ENCODE measurements at regions not wholly inside any gene's neighbourhood (a gene's known extent, or its start where the extent isn't known, plus 50 kb on each side); places are given as distances from the start of the nearest gene placed in this dataset.

DNA sequence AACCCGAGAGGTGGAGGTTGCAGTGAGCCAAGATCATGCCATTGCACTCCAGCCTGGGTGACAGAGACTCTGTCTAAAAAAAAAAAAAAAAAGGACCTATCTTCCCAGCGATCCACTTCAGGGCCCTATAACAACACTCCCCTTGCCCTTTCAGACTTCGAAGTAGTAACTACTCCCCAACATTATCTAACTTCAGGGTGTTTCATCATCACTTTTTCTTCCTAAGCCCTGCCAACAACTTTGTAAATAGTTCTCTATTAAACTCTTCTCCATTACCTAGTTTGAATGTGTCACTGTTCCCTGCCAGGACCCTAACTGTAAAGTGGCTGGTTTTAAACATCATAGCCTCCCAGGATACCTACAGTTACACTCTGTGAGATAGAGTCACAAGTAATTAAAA, 220.8 kb downstream of the BTG1 start:
- Histone ChIP-seq H3K36me3 (ENCODE audit: control insufficient read depth, insufficient read depth, low read length) (no peaks in the 10 kb centered on the region), H3K4me3 (ENCODE audit: low read length) (no peak overlapping the region), H3K27me3 (ENCODE audit: control insufficient read depth, insufficient read depth, low read length) (no peaks in the 10 kb centered on the region), H3K9me3 (ENCODE audit: control insufficient read depth, insufficient read depth, low read length) (no peaks in the 10 kb centered on the region), H3K27ac (ENCODE audit: low read length) (no peak overlapping the region), H3K4me1 (ENCODE audit: control insufficient read depth, insufficient read depth, low read length) (no peaks in the 10 kb centered on the region)
- no CpG with 5 or more reads among the region's 3 CpGs for WGBS (ENCODE audit: insufficient coverage, insufficient read length)
- no peak for DNase-seq (ENCODE audit: low read depth, low spot score)

GRCh38 chr12:91923864-91924263, 221.8 kb downstream of the BTG1 start:
- H3K4me3 ChIP-seq (ENCODE audit: low read length) = no peak overlapping the region
- no CpG with 5 or more reads among the region's 31 CpGs for WGBS (ENCODE audit: insufficient coverage, insufficient read length)

DNA sequence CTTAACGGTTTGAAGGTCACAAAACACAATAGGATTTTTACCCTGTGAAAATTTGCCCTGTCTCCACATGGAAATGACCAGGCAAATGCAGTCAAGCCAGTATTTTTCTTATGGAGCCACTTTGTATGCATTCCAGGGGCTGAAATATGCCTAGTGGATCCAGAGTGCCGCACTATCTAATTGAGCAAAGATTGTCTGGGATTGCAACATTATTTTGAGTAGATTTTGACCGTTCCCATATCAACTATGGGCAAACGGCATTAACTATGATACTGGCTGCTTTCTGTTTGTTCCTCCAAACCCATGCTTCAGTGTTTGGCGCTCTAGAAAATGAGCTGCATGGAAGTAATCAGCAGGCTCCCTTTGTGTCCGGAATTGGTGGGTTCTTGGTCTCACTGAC, 223.0 kb downstream of the BTG1 start:
- WGBS (ENCODE audit: insufficient coverage, insufficient read length) = no CpG with 5 or more reads among the region's 6 CpGs
- DNase-seq (ENCODE audit: low read depth, low spot score) = no peak

More at GRCh38 chr12:91923864-91924263, 221.8 kb downstream of the BTG1 start:
- no peak for DNase-seq (ENCODE audit: low read depth, low spot score)
- no peaks in the 10 kb centered on the region for H3K27me3 ChIP-seq (ENCODE audit: control insufficient read depth, insufficient read depth, low read length)
- no peaks in the 10 kb centered on the region for H3K9me3 ChIP-seq (ENCODE audit: control insufficient read depth, insufficient read depth, low read length)
- H3K4me1 ChIP-seq (ENCODE audit: control insufficient read depth, insufficient read depth, low read length) = no peaks in the 10 kb centered on the region
- H3K27ac ChIP-seq (ENCODE audit: low read length) = no peak overlapping the region
- no peaks in the 10 kb centered on the region for H3K36me3 ChIP-seq (ENCODE audit: control insufficient read depth, insufficient read depth, low read length)

DNA sequence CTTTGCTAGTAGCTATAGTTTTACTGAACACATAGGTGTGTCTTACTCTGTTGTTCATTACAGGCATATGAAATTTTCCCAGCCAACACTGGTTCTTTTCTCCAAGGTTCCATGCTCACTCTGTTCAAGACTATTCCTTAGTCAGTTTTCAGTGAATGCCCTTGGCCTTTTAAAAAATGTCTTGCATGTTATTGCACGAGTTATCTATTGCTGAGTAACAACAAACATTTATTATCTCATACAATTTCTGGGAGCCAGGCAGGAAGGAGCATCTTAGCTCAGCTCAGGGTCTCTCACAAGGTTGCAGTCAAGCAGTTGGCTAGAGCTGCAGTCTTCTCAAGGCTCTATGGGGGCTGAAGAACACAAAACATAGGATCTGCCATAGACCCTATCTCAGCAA, 223.5 kb downstream of the BTG1 start:
- Histone ChIP-seq H3K4me3 (ENCODE audit: low read length) (no peak overlapping the region), H3K27me3 (ENCODE audit: control insufficient read depth, insufficient read depth, low read length) (no peaks in the 10 kb centered on the region), H3K27ac (ENCODE audit: low read length) (no peak overlapping the region), H3K36me3 (ENCODE audit: control insufficient read depth, insufficient read depth, low read length) (no peaks in the 10 kb centered on the region), H3K9me3 (ENCODE audit: control insufficient read depth, insufficient read depth, low read length) (no peaks in the 10 kb centered on the region), H3K4me1 (ENCODE audit: control insufficient read depth, insufficient read depth, low read length) (no peaks in the 10 kb centered on the region)
- no peak for DNase-seq (ENCODE audit: low read depth, low spot score)
- WGBS (ENCODE audit: insufficient coverage, insufficient read length) = no CpG with 5 or more reads among the region's 1 CpG

More for the DNA sequence above, 223.0 kb downstream of the BTG1 start:
- H3K27me3 ChIP-seq (ENCODE audit: control insufficient read depth, insufficient read depth, low read length) = no peaks in the 10 kb centered on the region
- no peaks in the 10 kb centered on the region for H3K36me3 ChIP-seq (ENCODE audit: control insufficient read depth, insufficient read depth, low read length)
- H3K27ac ChIP-seq (ENCODE audit: low read length) = no peak overlapping the region
- H3K4me1 ChIP-seq (ENCODE audit: control insufficient read depth, insufficient read depth, low read length) = no peaks in the 10 kb centered on the region
- H3K9me3 ChIP-seq (ENCODE audit: control insufficient read depth, insufficient read depth, low read length) = no peaks in the 10 kb centered on the region
- no peak overlapping the region for H3K4me3 ChIP-seq (ENCODE audit: low read length)

DNA sequence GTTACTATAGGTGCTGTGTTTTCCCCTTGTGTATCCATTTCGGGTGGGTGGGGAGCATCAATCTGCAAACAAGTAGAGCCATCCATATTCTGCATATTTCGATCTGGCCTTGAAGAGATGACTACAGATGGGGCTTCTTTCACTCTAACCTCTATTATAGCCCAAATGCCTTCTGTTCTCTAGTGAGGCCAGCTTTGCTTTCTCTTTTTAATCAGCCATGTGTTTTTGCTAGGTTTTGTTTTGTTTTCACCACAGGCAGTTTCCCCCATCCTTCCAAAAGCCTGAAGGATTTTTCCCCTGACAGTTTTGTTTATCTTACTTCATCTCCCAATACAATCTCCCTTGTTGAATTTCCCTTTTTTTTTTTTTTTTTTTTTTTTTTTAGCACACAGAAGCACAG, 224.1 kb downstream of the BTG1 start:
- Histone ChIP-seq H3K4me1 (ENCODE audit: control insufficient read depth, insufficient read depth, low read length) (no peaks in the 10 kb centered on the region), H3K9me3 (ENCODE audit: control insufficient read depth, insufficient read depth, low read length) (no peaks in the 10 kb centered on the region), H3K27me3 (ENCODE audit: control insufficient read depth, insufficient read depth, low read length) (no peaks in the 10 kb centered on the region), H3K36me3 (ENCODE audit: control insufficient read depth, insufficient read depth, low read length) (no peaks in the 10 kb centered on the region), H3K27ac (ENCODE audit: low read length) (no peak overlapping the region), H3K4me3 (ENCODE audit: low read length) (no peak overlapping the region)
- DNase-seq (ENCODE audit: low read depth, low spot score) = no peak
- WGBS (ENCODE audit: insufficient coverage, insufficient read length) = no CpG with 5 or more reads among the region's 2 CpGs

DNA sequence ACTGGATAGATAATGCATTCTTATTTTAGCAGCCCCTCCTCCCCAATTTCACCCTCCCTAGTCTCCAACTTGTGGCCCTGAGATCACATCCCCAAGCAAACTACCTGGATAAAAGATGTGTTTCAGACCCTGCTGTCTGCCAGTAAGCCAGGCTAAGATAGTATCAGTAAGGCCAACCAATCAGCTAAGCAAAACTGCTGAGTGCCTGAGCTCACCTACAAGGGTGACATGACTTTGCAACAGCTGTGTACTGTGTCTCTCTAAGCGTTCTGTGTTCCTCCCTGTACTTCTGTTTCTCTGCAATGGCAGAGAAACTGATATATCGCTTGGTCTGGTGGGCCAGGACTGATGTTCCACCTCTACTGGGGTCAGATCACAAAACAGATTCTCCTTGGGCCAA, 224.9 kb downstream of the BTG1 start:
- no CpG with 5 or more reads among the region's 2 CpGs for WGBS (ENCODE audit: insufficient coverage, insufficient read length)
- Histone ChIP-seq H3K36me3 (ENCODE audit: control insufficient read depth, insufficient read depth, low read length) (no peaks in the 10 kb centered on the region), H3K27ac (ENCODE audit: low read length) (no peak overlapping the region), H3K4me1 (ENCODE audit: control insufficient read depth, insufficient read depth, low read length) (no peaks in the 10 kb centered on the region), H3K9me3 (ENCODE audit: control insufficient read depth, insufficient read depth, low read length) (no peaks in the 10 kb centered on the region), H3K27me3 (ENCODE audit: control insufficient read depth, insufficient read depth, low read length) (no peaks in the 10 kb centered on the region), H3K4me3 (ENCODE audit: low read length) (no peak overlapping the region)
- no peak for DNase-seq (ENCODE audit: low read depth, low spot score)

DNA sequence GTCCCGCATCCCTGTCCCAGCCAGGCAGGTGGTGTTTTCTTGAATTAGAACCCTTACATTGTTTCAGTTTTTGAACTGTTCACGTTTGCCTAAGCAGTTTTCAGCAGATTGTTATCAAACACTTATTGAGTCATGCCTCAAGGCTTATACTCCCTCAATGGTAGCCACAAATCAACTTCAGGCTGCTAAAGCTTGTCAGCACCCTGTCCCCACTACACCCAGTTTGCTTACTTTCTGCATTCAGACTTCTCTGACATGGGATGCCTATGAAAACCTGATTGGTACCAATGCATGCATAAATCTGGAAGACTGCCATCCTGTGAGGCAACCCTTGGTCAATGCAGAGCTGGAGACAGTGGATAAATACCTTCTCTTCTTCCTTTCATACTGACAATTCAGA, 225.4 kb downstream of the BTG1 start:
- WGBS (ENCODE audit: insufficient coverage, insufficient read length) = no CpG with 5 or more reads among the region's 2 CpGs
- H3K27ac ChIP-seq (ENCODE audit: low read length) = no peak overlapping the region
- H3K9me3 ChIP-seq (ENCODE audit: control insufficient read depth, insufficient read depth, low read length) = no peaks in the 10 kb centered on the region
- H3K4me1 ChIP-seq (ENCODE audit: control insufficient read depth, insufficient read depth, low read length) = no peaks in the 10 kb centered on the region
- DNase-seq (ENCODE audit: low read depth, low spot score) = no peak
- H3K27me3 ChIP-seq (ENCODE audit: control insufficient read depth, insufficient read depth, low read length) = no peaks in the 10 kb centered on the region
- H3K36me3 ChIP-seq (ENCODE audit: control insufficient read depth, insufficient read depth, low read length) = no peaks in the 10 kb centered on the region
- no peak overlapping the region for H3K4me3 ChIP-seq (ENCODE audit: low read length)

DNA sequence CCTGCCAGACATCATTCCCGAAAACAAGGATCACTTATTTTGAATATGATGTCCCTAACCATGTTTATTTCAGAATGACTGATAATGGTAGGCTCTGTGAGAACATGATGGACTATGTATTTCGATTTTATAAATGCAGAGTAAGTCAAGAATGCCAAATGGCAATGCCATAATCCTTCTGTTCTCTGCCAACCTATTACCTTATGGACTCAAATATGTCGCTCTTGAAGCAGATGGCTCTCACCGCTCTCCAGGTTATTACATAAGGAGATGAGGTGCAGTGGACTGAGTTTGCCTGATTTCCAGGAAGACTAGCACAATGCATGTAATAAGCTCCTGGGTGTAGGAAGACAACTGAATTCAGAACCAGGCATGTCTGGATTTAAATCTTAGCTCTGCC, 227.2 kb downstream of the BTG1 start:
- no peaks in the 10 kb centered on the region for H3K4me1 ChIP-seq (ENCODE audit: control insufficient read depth, insufficient read depth, low read length)
- DNase-seq (ENCODE audit: low read depth, low spot score) = no peak
- no peaks in the 10 kb centered on the region for H3K36me3 ChIP-seq (ENCODE audit: control insufficient read depth, insufficient read depth, low read length)
- no peaks in the 10 kb centered on the region for H3K9me3 ChIP-seq (ENCODE audit: control insufficient read depth, insufficient read depth, low read length)
- H3K4me3 ChIP-seq (ENCODE audit: low read length) = no peak overlapping the region
- H3K27me3 ChIP-seq (ENCODE audit: control insufficient read depth, insufficient read depth, low read length) = no peaks in the 10 kb centered on the region
- WGBS (ENCODE audit: insufficient coverage, insufficient read length) = no CpG with 5 or more reads among the region's 4 CpGs
- H3K27ac ChIP-seq (ENCODE audit: low read length) = no peak overlapping the region

GRCh38 chr12:91914701-91915100, 230.9 kb downstream of the BTG1 start:
- WGBS (ENCODE audit: insufficient coverage, insufficient read length) = no CpG with 5 or more reads among the region's 2 CpGs
- Histone ChIP-seq H3K4me1 (ENCODE audit: control insufficient read depth, insufficient read depth, low read length) (no peaks in the 10 kb centered on the region), H3K36me3 (ENCODE audit: control insufficient read depth, insufficient read depth, low read length) (no peaks in the 10 kb centered on the region), H3K4me3 (ENCODE audit: low read length) (no peak overlapping the region), H3K9me3 (ENCODE audit: control insufficient read depth, insufficient read depth, low read length) (no peaks in the 10 kb centered on the region), H3K27me3 (ENCODE audit: control insufficient read depth, insufficient read depth, low read length) (no peaks in the 10 kb centered on the region), H3K27ac (ENCODE audit: low read length) (no peak overlapping the region)
- no peak for DNase-seq (ENCODE audit: low read depth, low spot score)

GRCh38 chr12:91913651-91914050, 232.0 kb downstream of the BTG1 start:
- WGBS (ENCODE audit: insufficient coverage, insufficient read length) = no CpG with 5 or more reads among the region's 4 CpGs
- Histone ChIP-seq H3K27ac (ENCODE audit: low read length) (no peak overlapping the region), H3K36me3 (ENCODE audit: control insufficient read depth, insufficient read depth, low read length) (no peaks in the 10 kb centered on the region), H3K4me3 (ENCODE audit: low read length) (no peak overlapping the region), H3K9me3 (ENCODE audit: control insufficient read depth, insufficient read depth, low read length) (no peaks in the 10 kb centered on the region), H3K4me1 (ENCODE audit: control insufficient read depth, insufficient read depth, low read length) (no peaks in the 10 kb centered on the region), H3K27me3 (ENCODE audit: control insufficient read depth, insufficient read depth, low read length) (no peaks in the 10 kb centered on the region)
- DNase-seq (ENCODE audit: low read depth, low spot score) = no peak

DNA sequence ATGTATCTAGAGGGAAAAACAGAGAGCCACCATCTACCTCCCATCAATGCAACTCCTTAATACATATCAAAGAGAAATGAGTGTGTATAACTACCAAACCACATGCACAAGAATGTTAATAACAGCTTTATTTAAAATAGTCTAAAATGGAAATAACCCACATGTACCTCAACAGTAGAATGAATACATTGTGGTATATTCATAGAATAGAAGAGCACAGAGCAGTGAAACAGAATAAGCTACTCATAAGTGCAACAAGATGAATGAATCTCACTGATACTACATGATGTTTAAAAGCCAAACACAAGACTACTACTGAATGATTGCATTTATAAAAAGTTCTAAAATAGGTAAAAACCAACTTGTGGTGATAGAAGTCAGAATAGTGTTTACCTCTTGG, 232.5 kb downstream of the BTG1 start:
- H3K27ac ChIP-seq (ENCODE audit: low read length) = no peak overlapping the region
- H3K4me3 ChIP-seq (ENCODE audit: low read length) = no peak overlapping the region
- no peaks in the 10 kb centered on the region for H3K9me3 ChIP-seq (ENCODE audit: control insufficient read depth, insufficient read depth, low read length)
- no peak for DNase-seq (ENCODE audit: low read depth, low spot score)
- H3K27me3 ChIP-seq (ENCODE audit: control insufficient read depth, insufficient read depth, low read length) = no peaks in the 10 kb centered on the region
- no peaks in the 10 kb centered on the region for H3K4me1 ChIP-seq (ENCODE audit: control insufficient read depth, insufficient read depth, low read length)
- H3K36me3 ChIP-seq (ENCODE audit: control insufficient read depth, insufficient read depth, low read length) = no peaks in the 10 kb centered on the region
